Glutamatergic neuron (in vitro differentiated cells): ENCODE measurements at regions not wholly inside any gene's neighbourhood (a gene's known extent, or its start where the extent isn't known, plus 50 kb on each side); places are given as distances from the start of the nearest gene placed in this dataset.

Source experiments
- DNase-seq: peaks from one replicate; pipeline ENCODE4 v3.0.0; 2022
- H3K27ac Mint-ChIP-seq: one replicate; pipeline ENCODE4 v1.8.0; 2020; ENCODE audit warnings: mild to moderate bottlenecking, mixed read lengths, inconsistent platforms; ENCODE audit not compliant: unreplicated experiment
- H3K27me3 Mint-ChIP-seq: one replicate; pipeline ENCODE4 v1.8.0; 2020; ENCODE audit warnings: mild to moderate bottlenecking, moderate library complexity, mixed read lengths, inconsistent platforms; ENCODE audit not compliant: unreplicated experiment
- H3K36me3 Mint-ChIP-seq: one replicate; pipeline ENCODE4 v1.8.0; 2020; ENCODE audit warnings: mild to moderate bottlenecking, mixed read lengths, inconsistent platforms; ENCODE audit not compliant: unreplicated experiment
- H3K4me1 Mint-ChIP-seq: one replicate; pipeline ENCODE4 v1.8.0; 2020; ENCODE audit warnings: mild to moderate bottlenecking, low read depth, mixed read lengths, inconsistent platforms; ENCODE audit not compliant: unreplicated experiment
- H3K4me3 Mint-ChIP-seq: one replicate; pipeline ENCODE4 v1.8.0; 2020; ENCODE audit warnings: mild to moderate bottlenecking, mixed read lengths, inconsistent platforms; ENCODE audit not compliant: unreplicated experiment
- H3K9me3 Mint-ChIP-seq: one replicate; pipeline ENCODE4 v1.8.0; 2020; ENCODE audit warnings: mild to moderate bottlenecking, moderate library complexity, mixed read lengths, inconsistent platforms; ENCODE audit not compliant: unreplicated experiment
- CTCF ChIP-seq: fragments of 200-600 bp; sonication (generic); IDR thresholded peaks from one replicate; pipeline ENCODE4 v1.5.0; 2021; ENCODE audit not compliant: partially characterized antibody, unreplicated experiment

- no peaks in the 10 kb centered on the region for H3K9me3 Mint-ChIP-seq
- no peak overlapping the region for H3K27ac Mint-ChIP-seq
- H3K27me3 Mint-ChIP-seq: no peaks in the 10 kb centered on the region
- no peak overlapping the region for H3K4me3 Mint-ChIP-seq
- DNase-seq: no peak
- H3K36me3 Mint-ChIP-seq: no peaks in the 10 kb centered on the region
- no peaks in the 10 kb centered on the region for H3K4me1 Mint-ChIP-seq
- TF ChIP-seq CTCF: no peak
These were observed 180.0 kb upstream of the MMADHC start for GRCh38 chr2:149767516-149767974.

- no peaks in the 10 kb centered on the region for H3K36me3 Mint-ChIP-seq
- no peak overlapping the region for H3K4me3 Mint-ChIP-seq
- peaks cover 1% of the 10 kb centered on the region for H3K9me3 Mint-ChIP-seq
- DNase-seq: no peak
- no peaks in the 10 kb centered on the region for H3K27me3 Mint-ChIP-seq
- no peak overlapping the region for H3K27ac Mint-ChIP-seq
- H3K4me1 Mint-ChIP-seq: no peaks in the 10 kb centered on the region
- TF ChIP-seq CTCF: no peak
These were observed 178.8 kb upstream of the MMADHC start for GRCh38 chr2:149766339-149766738.

GRCh38 chr2:149765636-149766035 is 178.1 kb upstream of the MMADHC start:
- Mint-ChIP-seq H3K27ac (no peak overlapping the region), H3K36me3 (no peaks in the 10 kb centered on the region), H3K4me3 (no peak overlapping the region), H3K27me3 (no peaks in the 10 kb centered on the region), H3K9me3 (peaks cover 1% of the 10 kb centered on the region), H3K4me1 (no peaks in the 10 kb centered on the region)
- TF ChIP-seq CTCF: no peak
- no peak for DNase-seq

GRCh38 chr2:149765003-149765402 is 177.4 kb upstream of the MMADHC start:
- TF ChIP-seq CTCF: no peak
- H3K27me3 Mint-ChIP-seq: no peaks in the 10 kb centered on the region
- no peaks in the 10 kb centered on the region for H3K4me1 Mint-ChIP-seq
- no peak overlapping the region for H3K4me3 Mint-ChIP-seq
- no peak for DNase-seq
- no peak overlapping the region for H3K27ac Mint-ChIP-seq
- H3K36me3 Mint-ChIP-seq: no peaks in the 10 kb centered on the region
- peaks cover 1% of the 10 kb centered on the region for H3K9me3 Mint-ChIP-seq

GRCh38 chr2:149763358-149763757 is 175.8 kb upstream of the MMADHC start:
- no peaks in the 10 kb centered on the region for H3K36me3 Mint-ChIP-seq
- no peak for TF ChIP-seq CTCF
- H3K9me3 Mint-ChIP-seq: peaks cover 3% of the 10 kb centered on the region
- H3K27me3 Mint-ChIP-seq: no peaks in the 10 kb centered on the region
- no peak for DNase-seq
- no peaks in the 10 kb centered on the region for H3K4me1 Mint-ChIP-seq
- H3K27ac Mint-ChIP-seq: no peak overlapping the region
- no peak overlapping the region for H3K4me3 Mint-ChIP-seq
